Esophagus mucosa (tissue), 1 donor: ENCODE measurements at regions not wholly inside any gene's neighbourhood (a gene's known extent, or its start where the extent isn't known, plus 50 kb on each side); places are given as distances from the start of the nearest gene placed in this dataset.

Source experiments
- ATAC-seq: fragments of 200-7000 bp; cut with Tn5 transposase; one replicate; pipeline ENCODE4 v1.9.1; 2020
- donor health status: DM: yes; HTN: yes; CAD: no.

DNA sequence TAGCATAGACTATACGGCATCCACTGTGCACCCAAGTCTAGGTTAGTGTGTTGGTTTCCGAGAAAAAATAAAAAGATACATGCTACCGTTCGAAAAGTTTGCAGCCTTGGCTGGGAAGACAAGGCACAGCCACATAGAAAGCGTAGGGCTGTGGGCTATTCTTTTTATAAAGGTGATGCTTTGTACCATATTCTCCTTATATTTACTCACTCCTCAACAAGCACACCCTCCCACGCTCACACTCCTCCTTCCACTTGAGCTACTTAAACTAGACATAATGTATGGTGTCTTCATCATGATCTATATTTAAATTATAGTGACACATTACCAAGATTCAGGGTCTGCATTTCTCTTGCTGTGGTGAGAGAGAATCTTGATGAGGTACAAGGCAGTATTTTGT lies 1416.5 kb downstream of the AACS start:
- no peak for ATAC-seq

- no peak for ATAC-seq
These were observed 1417.1 kb downstream of the AACS start for GRCh38 chr12:126482238-126482889.

DNA sequence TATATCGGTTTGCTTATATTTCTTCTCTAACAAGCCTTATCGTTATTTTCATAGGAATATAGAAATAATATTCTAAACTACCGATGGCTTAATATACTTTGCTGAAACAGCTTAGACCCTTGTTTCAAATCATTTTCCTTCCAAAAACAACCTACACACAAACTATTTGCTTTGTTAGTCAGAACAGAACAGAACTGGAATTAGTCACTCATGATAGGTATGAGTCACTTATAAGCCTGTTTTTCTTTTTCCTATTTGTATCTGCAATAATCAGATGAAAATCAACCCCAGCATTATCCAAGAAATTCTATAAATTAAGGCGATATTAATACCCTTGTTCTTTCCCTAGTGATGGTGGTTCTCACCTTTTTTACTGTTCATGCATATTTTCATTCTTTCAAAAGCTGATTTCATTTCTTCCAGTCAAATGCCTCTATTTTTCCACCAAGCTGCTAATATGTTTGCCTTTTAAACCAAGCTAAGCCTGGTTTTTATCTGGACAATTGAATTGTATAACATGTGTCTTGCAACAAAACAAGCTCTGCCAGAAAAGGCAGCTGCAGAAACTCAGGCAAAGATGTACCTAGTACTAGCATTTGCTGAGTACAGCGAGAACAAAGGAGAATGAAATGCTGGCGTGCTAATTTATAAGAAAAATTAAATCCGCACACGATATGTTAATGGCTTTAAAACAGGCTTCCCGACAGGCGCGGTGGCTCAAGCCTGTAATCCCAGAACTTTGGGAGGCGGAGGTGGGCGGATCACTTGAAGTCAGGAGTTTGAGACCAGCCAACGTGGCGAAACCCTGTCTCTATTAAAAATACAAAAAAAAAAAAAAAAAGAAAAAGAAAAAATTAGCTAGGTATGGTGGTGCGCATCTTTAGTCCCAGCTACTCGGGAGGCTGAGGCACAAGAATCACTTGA lies 1418.2 kb downstream of the AACS start:
- peak; percentile 87 for ATAC-seq

- no peak for ATAC-seq
These were observed 1422.3 kb downstream of the AACS start for GRCh38 chr12:126487431-126487980.

DNA sequence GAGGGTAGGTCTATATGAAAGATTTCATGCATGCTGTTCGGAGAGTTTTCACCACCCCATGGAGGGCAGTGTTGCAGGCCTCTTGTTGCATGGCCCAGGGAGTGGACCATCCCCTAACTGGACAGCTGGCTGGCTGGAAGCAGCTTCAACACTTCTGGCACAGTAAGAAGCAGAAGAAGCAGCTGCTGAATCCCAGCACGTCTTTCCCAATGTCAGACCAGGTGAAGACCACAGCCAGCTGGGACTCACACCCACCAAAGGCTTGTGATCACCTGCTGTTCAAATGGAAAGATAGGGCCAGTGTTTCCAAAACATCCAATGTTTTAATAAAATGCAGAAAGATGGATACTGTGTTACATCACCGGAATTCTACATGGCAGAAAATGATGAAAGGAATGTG lies 1423.6 kb downstream of the AACS start:
- no peak for ATAC-seq

DNA sequence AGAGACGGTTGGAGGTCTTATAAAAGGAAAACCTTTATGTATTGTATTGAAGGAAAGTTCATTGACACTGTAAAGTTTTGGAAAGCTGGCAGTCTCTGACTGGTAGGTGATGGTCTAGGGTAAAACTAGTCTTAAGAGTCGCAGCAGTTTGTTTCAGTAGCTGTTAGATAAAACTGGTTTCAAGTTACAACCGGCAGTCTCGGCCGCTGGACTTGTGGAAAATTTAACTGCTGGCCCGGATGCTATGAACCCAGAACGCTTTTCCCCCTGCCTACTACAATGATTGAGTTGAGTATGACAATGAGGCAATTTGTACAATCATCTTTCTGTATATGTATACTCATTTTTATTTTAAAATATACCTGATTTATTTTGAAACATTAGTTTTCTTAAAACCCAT lies 1426.9 kb downstream of the AACS start:
- ATAC-seq: no peak

DNA sequence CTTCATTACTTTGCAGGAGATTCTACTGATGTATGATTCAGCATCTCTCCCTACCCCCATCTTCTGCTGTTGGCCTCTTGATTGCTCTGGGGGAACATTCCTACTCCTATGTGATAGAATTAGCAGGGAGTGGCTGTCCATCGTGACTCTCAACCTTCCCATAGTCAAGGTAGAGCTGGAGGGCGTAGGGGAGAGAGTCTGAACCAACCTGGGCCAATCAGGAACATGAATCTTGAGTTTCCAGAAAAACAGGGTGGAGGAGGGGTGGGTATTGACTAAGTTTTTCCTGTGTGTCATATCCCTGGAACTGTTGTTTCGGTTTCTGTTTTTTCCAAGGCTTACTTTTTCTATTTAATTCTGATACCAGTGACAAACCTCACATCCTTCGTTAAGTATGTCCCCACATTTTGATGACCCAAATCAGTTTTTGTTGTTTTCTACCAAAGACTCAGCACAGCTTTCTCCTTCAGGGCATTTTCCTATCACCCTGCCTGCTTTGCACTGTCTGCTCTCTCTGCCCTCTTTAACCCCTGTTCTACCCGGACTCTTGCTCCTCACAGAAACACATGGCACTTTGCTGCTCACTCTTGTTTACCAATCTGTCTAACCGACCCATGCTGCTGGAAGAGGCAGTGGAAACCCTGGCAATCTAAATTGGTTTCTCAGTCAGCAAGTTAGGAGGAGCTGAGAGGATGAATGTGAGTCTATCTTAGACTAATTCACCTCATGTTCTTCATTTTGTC lies 1428.3 kb downstream of the AACS start:
- peak; percentile 98 for ATAC-seq

DNA sequence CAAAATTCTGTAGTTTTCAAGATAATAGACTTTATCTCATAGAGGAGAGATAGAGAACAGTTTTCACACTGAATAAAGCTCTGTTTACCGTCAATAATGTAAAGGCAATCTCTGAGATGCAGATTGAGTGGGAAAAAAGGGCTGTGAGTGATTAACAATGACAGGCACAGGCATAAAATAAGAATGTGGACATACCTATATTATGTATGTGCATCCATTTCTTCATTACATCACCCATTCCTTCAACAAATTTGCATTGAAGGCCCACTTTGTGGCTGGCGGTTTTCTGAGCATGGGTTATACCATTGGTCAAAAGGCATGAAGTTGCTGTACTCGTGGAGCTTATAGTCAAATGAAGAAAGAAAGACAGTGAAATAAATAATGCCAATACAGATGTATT lies 1431.0 kb downstream of the AACS start:
- ATAC-seq: no peak

GRCh38 chr12:126506426-126507182 lies 1441.4 kb downstream of the AACS start:
- ATAC-seq: peak; percentile 63

DNA sequence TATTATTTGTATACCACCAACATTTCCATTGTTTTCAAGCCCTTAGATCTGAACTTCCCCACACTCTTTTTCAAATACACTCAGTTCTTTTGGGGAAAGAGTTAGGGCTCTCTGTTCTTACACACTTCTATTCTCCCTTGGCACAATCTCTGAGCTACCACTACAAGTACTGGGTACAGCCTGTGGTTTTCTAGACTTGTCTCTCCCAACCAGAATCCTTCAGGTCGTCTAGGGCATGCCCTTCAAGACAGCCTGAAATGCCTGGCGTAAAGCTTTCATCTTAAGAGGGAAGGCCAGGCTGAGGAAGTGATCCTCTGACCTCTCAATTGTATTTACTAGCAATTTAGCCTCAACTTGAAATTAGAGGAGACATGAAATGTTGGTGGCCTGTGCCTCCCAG lies 1442.0 kb downstream of the AACS start:
- ATAC-seq: no peak

- no peak for ATAC-seq
These were observed 1444.3 kb downstream of the AACS start for GRCh38 chr12:126509572-126509971.

- no peak for ATAC-seq
These were observed 1445.4 kb downstream of the AACS start for GRCh38 chr12:126510630-126511029.

DNA sequence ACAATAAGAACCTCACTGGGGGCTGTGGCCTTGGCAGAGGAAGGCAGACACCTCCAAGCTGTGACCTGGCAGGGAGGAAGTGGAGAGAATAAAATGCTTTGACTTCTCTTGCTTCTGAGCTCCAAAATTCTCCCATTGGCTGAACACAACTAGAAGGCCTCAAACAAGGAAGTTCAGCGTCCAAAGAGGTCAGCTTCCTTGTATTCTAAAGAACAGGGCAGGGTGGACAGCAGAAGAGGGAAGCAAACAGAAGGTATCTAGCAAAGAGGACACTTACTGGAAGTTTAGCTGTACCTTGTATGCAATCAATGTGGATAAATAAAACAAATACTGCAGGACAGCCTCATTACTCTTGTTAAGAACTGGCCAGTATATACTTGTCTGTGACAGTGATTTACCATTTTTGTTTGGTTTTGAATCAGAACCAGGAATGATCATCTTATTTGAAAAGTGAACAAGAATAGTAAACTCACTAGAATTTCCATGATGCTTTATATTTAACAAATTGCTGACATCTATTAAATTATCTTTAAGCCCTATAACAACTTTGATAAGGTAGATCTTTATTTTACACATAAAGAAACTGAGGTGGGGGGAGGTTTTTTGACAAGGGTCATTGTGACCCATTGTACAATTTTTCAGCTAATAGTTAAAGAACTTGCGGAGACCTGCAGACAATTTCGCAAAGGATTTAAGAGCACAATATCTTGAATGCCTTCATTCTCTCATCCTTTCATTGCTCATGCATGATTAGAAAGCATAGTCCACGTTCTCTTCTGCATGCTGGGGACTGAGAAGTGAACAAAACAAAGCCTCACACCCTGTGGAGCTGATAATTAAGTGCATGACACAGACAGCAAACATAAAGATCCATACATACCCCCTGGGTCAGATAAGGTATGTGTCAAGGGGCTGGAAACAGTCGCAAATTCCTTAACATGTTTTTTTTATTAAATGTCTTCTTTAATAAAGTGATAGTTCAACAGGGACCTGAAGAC lies 1448.0 kb downstream of the AACS start:
- ATAC-seq: peak; percentile 20

- no peak for ATAC-seq
These were observed 1453.5 kb downstream of the AACS start for GRCh38 chr12:126518596-126519200.

DNA sequence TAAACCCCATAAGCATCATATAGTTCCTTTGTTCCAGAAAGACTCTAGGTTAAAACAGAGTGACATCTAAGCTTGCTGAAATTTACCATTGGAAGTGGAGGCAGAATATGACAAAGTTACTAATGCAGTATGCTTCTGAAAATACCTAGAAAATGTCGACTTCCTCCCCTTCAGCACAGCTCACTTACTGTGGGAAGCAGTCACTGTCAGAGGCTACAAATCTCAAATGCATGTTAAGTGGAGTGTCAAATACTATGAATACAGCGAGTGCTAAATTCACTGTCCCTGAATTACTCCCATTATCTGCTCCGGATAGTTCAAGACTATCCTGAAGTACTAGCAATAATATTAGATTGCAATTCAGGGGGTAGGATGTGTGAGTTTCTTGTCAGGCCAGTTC lies 1454.6 kb downstream of the AACS start:
- ATAC-seq: no peak

DNA sequence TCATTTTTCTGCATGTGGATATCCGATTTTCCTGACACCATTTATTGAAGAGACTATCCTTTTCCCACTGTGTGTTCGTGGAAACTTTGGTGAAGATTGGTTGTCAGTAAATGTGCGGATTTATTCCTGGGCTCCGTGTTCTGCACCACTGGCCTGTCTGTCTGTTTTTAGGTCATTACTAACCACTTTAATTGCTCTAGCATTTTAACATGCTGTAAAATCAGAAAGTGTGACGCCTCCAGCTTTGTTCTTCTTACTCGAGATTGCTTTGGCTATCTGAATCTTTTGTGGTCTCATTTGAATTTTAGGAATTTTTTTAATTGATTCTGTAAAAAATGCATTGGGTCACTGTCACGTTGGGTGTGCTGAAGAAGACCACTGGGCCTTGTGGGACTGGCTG lies 1458.7 kb downstream of the AACS start:
- ATAC-seq: no peak

DNA sequence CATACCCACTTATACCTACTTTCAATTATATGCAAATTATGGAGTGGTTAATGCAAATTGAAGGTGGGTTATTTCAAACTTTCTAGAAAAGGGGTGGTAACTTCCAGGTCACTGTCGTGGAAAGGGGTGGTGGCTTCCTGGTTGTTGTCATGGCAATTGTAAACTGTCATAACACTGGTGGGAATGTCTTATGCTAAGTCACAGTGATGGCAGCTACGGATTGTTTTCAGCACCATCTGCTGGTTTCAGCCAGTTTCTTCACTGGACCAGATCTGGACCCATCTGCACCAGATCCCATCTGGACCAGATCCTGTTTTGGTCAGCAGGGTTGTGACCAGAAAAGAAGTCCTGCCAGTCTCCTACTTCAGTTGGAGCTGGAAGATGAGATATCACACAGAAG lies 1469.3 kb downstream of the AACS start:
- no peak for ATAC-seq

DNA sequence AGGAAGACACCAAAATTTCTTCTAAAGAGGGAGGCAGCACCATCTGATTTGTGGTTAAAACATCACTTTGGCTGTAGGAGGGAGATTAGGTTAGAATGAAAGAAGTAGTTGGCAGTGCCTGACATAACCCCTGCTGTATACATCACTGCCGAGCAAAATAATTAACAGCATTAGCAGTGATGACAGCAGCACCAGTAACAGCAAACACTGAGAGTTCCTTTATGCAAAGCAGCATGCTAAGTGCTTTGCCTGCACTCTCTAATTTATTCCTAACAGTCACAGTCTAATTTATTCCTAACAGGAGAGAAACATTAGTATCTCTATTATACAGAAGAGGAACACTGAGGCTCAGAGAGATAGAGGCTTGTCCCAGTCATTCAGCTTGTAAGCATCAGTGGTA lies 1469.7 kb downstream of the AACS start:
- no peak for ATAC-seq

GRCh38 chr12:126535971-126536370 lies 1470.7 kb downstream of the AACS start:
- no peak for ATAC-seq

GRCh38 chr12:126537961-126538530 lies 1472.8 kb downstream of the AACS start:
- no peak for ATAC-seq
